ENCODE measurements at regions not wholly inside any gene's neighbourhood (a gene's known extent, or its start where the extent isn't known, plus 50 kb on each side); places are given as distances from the start of the nearest gene placed in this dataset.

DNA sequence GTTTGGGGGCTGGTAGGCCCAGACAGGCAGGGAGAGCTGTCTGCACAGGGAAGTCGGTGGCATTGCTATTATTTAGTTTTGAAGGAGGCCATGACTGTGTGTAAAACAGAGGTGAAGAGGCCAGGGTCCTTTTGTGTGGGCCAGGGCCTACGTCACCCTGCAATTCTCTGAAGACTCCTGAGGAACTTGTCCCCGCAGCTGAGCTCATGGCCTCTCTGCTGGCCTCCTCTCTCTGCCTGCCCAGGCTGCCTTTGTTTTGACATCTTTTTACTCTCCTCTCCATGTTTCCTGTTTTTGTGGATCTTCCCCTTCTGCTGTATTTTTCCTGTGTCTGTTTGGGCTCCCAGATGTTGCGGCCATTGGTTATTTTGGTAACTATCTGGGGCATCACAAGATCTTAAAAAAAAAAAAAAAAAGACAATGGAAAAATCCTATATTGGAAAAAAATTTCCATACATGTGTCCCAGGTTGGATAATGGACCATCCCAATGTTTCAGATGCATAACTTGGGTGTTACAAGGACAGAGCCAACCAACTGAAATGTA, 280.7 kb downstream of the RPS6KC1 start:
- TF ChIP-seq EP300 (IDR thresholded peaks at IDR 0.05; ENCODE audit: borderline replicate concordance) (no peak), YY1 (IDR thresholded peaks at IDR 0.05; ENCODE audit: low read depth) (no peak), TAF1 (IDR thresholded peaks at IDR 0.05; ENCODE audit: low read depth) (no peak), EGR1 (IDR thresholded peaks at IDR 0.05) (no peak), CEBPB (IDR thresholded peaks at IDR 0.05) (no peak), CREB1 (IDR thresholded peaks at IDR 0.05; ENCODE audit: low read depth) (no peak), RAD21 (IDR thresholded peaks at IDR 0.05; ENCODE audit: low read depth) (no peak), TCF12 (IDR thresholded peaks at IDR 0.05; ENCODE audit: low read depth) (no peak), TEAD4 (IDR thresholded peaks at IDR 0.05) (no peak)
- TF ChIP-seq, protein P1, sequence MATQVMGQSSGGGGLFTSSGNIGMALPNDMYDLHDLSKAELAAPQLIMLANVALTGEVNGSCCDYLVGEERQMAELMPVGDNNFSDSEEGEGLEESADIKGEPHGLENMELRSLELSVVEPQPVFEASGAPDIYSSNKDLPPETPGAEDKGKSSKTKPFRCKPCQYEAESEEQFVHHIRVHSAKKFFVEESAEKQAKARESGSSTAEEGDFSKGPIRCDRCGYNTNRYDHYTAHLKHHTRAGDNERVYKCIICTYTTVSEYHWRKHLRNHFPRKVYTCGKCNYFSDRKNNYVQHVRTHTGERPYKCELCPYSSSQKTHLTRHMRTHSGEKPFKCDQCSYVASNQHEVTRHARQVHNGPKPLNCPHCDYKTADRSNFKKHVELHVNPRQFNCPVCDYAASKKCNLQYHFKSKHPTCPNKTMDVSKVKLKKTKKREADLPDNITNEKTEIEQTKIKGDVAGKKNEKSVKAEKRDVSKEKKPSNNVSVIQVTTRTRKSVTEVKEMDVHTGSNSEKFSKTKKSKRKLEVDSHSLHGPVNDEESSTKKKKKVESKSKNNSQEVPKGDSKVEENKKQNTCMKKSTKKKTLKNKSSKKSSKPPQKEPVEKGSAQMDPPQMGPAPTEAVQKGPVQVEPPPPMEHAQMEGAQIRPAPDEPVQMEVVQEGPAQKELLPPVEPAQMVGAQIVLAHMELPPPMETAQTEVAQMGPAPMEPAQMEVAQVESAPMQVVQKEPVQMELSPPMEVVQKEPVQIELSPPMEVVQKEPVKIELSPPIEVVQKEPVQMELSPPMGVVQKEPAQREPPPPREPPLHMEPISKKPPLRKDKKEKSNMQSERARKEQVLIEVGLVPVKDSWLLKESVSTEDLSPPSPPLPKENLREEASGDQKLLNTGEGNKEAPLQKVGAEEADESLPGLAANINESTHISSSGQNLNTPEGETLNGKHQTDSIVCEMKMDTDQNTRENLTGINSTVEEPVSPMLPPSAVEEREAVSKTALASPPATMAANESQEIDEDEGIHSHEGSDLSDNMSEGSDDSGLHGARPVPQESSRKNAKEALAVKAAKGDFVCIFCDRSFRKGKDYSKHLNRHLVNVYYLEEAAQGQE (IDR thresholded peaks at IDR 0.05; ENCODE audit: low read depth) = no peak
- TF ChIP-seq, protein P2, sequence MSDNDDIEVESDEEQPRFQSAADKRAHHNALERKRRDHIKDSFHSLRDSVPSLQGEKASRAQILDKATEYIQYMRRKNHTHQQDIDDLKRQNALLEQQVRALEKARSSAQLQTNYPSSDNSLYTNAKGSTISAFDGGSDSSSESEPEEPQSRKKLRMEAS (IDR thresholded peaks at IDR 0.05) = no peak

Measured in Ishikawa (cell line).